ENCODE measurements at regions not wholly inside any gene's neighbourhood (a gene's known extent, or its start where the extent isn't known, plus 50 kb on each side); places are given as distances from the start of the nearest gene placed in this dataset.
"Not testable (repeated sequence)": the region's sequence is repeated elsewhere in the genome, so short reads cannot be mapped to it uniquely, and the experiment has no call there.

DNA sequence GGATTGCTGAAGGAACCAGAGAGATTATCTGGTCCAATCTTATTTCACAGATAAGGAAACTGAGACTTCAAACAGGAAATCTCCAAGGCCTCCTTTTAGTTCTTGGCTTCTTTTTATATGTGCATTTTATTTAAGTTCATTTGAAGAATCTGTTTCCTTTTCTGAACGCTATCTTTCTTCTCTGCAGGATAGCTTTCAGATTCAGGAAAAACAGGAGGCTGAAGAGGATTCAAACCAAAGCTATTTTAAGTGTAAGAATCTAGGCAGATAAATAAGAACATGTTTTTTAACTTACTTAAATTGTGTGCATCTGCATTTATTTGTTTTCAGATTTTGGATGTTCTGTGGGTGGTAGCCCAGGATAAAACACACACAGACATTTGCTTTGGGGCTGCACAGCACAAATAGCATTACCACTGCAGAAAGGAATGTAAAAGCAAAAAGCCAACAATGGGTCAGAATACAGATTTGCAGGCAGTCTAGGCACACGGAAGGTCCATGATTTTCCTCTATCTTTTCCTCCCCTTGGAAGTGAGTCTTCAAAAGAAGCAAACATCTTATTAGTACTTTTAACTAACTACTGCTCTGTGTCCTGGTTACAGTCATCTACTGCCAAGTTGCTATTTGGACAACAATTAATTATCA, 188.8 kb upstream of the TBX18 start:
- CTCF ChIA-PET: no interaction called here
- POLR2A ChIA-PET: no interaction called here
- Mint-ChIP-seq H3K4me1 (ENCODE audit: low read depth) (no peaks in the 10 kb centered on the region), H3K9me3 (peaks cover 7% of the 10 kb centered on the region), H3K36me3 (ENCODE audit: low read depth) (no peaks in the 10 kb centered on the region), H3K27me3 (no peaks in the 10 kb centered on the region), H3K27ac (no peak overlapping the region), H3K4me3 (no peak overlapping the region)
- ATAC-seq (no peak), DNase-seq (no peak)
- TF ChIP-seq, protein P1, sequence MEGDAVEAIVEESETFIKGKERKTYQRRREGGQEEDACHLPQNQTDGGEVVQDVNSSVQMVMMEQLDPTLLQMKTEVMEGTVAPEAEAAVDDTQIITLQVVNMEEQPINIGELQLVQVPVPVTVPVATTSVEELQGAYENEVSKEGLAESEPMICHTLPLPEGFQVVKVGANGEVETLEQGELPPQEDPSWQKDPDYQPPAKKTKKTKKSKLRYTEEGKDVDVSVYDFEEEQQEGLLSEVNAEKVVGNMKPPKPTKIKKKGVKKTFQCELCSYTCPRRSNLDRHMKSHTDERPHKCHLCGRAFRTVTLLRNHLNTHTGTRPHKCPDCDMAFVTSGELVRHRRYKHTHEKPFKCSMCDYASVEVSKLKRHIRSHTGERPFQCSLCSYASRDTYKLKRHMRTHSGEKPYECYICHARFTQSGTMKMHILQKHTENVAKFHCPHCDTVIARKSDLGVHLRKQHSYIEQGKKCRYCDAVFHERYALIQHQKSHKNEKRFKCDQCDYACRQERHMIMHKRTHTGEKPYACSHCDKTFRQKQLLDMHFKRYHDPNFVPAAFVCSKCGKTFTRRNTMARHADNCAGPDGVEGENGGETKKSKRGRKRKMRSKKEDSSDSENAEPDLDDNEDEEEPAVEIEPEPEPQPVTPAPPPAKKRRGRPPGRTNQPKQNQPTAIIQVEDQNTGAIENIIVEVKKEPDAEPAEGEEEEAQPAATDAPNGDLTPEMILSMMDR (IDR thresholded peaks at IDR 0.05): no peak
- intact Hi-C loops (cut with micrococcal nuclease): no loop called here

DNA sequence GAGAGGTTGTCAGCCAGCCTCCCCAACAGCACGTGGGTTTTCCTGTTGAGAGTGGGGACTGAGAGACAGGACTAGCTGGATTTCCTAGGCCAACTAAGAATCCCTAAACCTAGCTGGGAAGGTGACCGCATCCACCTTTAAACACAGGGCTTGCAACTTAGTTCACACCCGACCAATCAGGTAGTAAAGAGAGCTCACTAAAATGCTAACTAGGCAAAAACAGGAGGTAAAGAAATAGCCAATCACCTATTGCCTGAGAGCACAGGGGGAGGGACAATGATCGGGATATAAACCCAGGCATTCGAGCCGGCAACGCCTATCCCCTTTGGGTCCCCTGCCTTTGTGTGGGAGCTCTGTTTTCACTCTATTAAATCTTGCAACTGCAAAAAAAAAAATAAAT, 180.5 kb upstream of the TBX18 start:
- H3K9me3 Mint-ChIP-seq: peaks cover 12% of the 10 kb centered on the region
- H3K4me1 Mint-ChIP-seq (ENCODE audit: low read depth); H3K4me3 Mint-ChIP-seq; DNase-seq; POLR2A ChIA-PET; CTCF ChIA-PET; H3K27me3 Mint-ChIP-seq; ATAC-seq; H3K36me3 Mint-ChIP-seq (ENCODE audit: low read depth); intact Hi-C loops (cut with micrococcal nuclease); H3K27ac Mint-ChIP-seq: not testable (repeated sequence)

DNA sequence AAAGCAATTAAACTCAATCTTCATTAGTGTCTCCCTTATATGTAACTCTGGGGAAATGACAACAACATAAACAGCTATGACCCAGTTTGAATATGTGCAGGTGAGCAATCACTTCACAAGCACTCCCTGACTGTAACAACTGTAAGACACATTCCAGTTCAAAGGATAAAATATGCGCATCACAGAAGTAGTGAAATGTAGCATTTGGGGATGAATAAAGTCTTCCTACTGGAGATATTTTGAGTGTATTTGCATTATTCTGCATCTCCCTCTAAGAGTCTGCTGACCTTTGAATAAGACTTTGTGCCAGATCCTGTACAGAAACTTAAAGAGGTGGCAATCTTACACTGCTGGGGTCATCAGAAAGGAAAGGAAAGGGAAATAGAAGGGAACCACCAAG, 179.5 kb upstream of the TBX18 start:
- ChIA-PET CTCF (no interaction called here), POLR2A (no interaction called here)
- no peaks in the 10 kb centered on the region for H3K4me1 Mint-ChIP-seq (ENCODE audit: low read depth)
- no peak for ATAC-seq
- H3K4me3 Mint-ChIP-seq: no peak overlapping the region
- peaks cover 9% of the 10 kb centered on the region for H3K9me3 Mint-ChIP-seq
- no peaks in the 10 kb centered on the region for H3K36me3 Mint-ChIP-seq (ENCODE audit: low read depth)
- intact Hi-C loops (cut with micrococcal nuclease): no loop called here
- DNase-seq: no peak
- H3K27ac Mint-ChIP-seq: no peak overlapping the region
- TF ChIP-seq, protein P1 (IDR thresholded peaks at IDR 0.05): no peak
- H3K27me3 Mint-ChIP-seq: no peaks in the 10 kb centered on the region

DNA sequence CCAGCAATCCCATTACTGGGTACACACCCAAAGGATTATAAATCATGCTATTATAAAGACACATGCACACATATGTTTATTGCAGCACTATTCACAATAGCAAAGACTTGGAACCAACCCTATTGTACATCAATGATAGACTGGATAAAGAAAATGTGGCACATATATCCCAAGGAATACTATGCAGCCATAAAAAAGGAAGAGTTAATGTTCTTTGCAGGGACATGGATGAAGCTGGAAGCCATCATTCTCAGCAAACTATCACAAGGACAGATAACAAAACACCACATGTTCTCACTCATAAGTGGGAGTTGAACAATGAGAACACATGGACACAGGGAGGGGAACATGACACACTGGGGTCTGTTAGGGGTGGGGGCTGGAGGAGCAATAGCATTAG, 177.2 kb upstream of the TBX18 start:
- H3K9me3 Mint-ChIP-seq; H3K4me1 Mint-ChIP-seq (ENCODE audit: low read depth); POLR2A ChIA-PET: not testable (repeated sequence)

DNA sequence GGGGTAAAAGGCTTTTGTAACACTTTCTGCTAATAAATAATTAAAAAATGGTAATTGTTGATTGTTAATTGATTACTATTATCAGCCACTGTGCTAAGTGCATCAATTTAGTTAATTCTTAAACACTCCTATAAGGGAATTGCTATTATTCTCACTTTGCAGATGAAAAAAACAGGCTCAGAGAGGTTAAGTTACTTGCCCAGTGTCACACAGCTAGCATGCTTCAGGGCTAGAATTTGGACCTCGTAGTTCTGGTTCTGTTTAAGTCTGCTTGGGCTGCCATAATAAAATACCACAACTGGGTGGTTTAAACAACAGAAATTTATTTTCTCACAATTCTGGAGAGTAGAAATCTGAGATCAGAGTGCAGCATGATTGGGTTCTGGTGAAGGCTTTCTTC, 164.8 kb upstream of the TBX18 start:
- no peaks in the 10 kb centered on the region for H3K27me3 Mint-ChIP-seq
- no peaks in the 10 kb centered on the region for H3K36me3 Mint-ChIP-seq (ENCODE audit: low read depth)
- ChIA-PET CTCF (no interaction called here), POLR2A (no interaction called here)
- TF ChIP-seq, protein P1 (IDR thresholded peaks at IDR 0.05): no peak
- H3K9me3 Mint-ChIP-seq: no peaks in the 10 kb centered on the region
- H3K4me3 Mint-ChIP-seq: no peak overlapping the region
- intact Hi-C loops (cut with micrococcal nuclease): no loop called here
- ATAC-seq: no peak
- no peak overlapping the region for H3K27ac Mint-ChIP-seq
- DNase-seq: no peak
- no peaks in the 10 kb centered on the region for H3K4me1 Mint-ChIP-seq (ENCODE audit: low read depth)

More for the DNA sequence above, 177.2 kb upstream of the TBX18 start:
- ATAC-seq; H3K36me3 Mint-ChIP-seq (ENCODE audit: low read depth); CTCF ChIA-PET; H3K27me3 Mint-ChIP-seq; H3K4me3 Mint-ChIP-seq; DNase-seq; intact Hi-C loops (cut with micrococcal nuclease); H3K27ac Mint-ChIP-seq: not testable (repeated sequence)

DNA sequence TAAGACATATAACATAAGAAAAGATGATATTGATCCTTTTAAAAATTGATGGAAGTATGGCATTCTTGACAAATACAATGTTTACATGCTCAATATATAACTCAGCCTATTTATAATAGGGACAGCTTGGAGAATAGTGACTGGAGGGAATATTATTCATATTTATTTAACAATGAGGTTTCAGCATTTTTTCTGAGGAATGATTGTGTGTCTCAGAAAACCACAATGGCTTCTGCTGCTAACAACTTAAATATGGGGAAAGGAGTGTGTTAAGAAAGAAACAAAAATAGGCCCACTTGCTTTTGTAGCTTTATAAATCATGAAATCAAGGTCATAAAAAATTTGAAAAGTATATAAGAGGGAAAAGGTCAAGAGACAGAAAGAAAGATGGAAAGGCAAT, 163.2 kb upstream of the TBX18 start:
- TF ChIP-seq, protein P1 (IDR thresholded peaks at IDR 0.05): no peak
- DNase-seq: no peak
- no peaks in the 10 kb centered on the region for H3K36me3 Mint-ChIP-seq (ENCODE audit: low read depth)

More for the DNA sequence above, 163.2 kb upstream of the TBX18 start:
- H3K27me3 Mint-ChIP-seq: no peaks in the 10 kb centered on the region
- no peak overlapping the region for H3K27ac Mint-ChIP-seq
- no peak for ATAC-seq
- ChIA-PET POLR2A (no interaction called here), CTCF (no interaction called here)
- H3K4me3 Mint-ChIP-seq: no peak overlapping the region
- no peaks in the 10 kb centered on the region for H3K9me3 Mint-ChIP-seq
- intact Hi-C loops (cut with micrococcal nuclease): no loop called here
- H3K4me1 Mint-ChIP-seq (ENCODE audit: low read depth): no peaks in the 10 kb centered on the region
